Hematopoietic multipotent progenitor cell treated with erythropoietin and hydrocortisone succinate and interleukin-3 and kit ligand, for 8 days (in vitro differentiated cells): ENCODE measurements at regions not wholly inside any gene's neighbourhood (a gene's known extent, or its start where the extent isn't known, plus 50 kb on each side); places are given as distances from the start of the nearest gene placed in this dataset.
"Not testable (repeated sequence)": the region's sequence is repeated elsewhere in the genome, so short reads cannot be mapped to it uniquely, and the experiment has no call there.

ENCODE experiments used
- DNase-seq: peaks from one replicate; pipeline ENCODE4 v3.0.0-alpha.2; 2015

GRCh38 chr3:153951276-153951675, 169.9 kb upstream of the ARHGEF26 start:
- no peak for DNase-seq

DNA sequence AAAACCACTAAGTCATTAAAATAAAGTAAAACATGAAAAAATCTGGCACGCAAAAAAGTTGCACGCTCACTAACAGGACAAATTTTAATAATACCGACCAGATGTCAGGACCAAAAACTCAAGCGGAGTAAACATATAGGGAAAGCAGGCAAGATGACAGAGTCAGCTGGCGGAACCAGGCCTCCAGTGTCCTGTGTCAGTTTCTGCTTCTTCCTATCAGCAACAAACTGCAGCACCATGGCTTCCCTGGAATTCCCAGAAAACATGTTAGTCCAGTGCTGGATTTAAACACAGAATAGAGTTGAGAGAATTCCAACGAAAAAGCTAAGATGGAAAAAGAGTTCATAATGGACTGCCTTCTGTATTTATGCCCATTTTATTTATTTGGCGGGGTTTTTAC, 169.1 kb upstream of the ARHGEF26 start:
- no peak for DNase-seq

DNA sequence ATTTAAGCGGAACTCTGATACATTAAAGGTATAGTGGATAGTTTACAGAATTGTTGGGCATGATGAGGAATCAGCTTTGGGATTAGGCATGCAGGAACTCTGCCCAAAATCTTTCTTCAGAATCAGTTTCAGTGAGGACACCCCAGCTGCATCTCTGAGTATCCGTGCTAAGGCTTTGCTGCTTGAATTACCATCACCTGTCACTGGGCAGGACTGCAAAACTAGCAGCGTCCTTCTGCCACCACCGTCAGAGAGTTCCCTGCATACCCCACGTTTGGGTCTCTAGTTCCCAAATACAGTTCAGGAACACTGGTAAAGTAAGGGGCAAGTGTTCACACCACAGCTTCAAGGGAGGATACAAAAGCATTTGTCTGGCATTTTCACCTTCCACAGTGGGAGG, 164.6 kb upstream of the ARHGEF26 start:
- DNase-seq: no peak

DNA sequence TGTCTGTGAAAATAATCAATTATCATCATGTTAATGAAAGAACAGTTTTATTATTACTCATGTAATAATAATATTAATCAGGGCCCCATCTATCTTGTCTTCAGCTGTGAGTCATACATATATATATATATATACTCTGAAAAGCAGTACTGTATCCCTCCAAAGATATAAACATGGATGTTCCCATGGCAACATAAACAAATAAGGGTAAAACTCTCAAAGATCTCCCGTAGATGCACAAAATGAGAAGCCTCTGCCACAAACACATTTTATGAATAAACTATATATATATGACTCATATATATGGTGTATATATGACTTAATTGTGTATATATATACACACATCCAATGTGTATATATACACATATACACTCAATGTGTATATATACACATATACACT, 163.8 kb upstream of the ARHGEF26 start:
- no peak for DNase-seq

GRCh38 chr3:153958635-153959595, 162.3 kb upstream of the ARHGEF26 start:
- DNase-seq: no peak

DNA sequence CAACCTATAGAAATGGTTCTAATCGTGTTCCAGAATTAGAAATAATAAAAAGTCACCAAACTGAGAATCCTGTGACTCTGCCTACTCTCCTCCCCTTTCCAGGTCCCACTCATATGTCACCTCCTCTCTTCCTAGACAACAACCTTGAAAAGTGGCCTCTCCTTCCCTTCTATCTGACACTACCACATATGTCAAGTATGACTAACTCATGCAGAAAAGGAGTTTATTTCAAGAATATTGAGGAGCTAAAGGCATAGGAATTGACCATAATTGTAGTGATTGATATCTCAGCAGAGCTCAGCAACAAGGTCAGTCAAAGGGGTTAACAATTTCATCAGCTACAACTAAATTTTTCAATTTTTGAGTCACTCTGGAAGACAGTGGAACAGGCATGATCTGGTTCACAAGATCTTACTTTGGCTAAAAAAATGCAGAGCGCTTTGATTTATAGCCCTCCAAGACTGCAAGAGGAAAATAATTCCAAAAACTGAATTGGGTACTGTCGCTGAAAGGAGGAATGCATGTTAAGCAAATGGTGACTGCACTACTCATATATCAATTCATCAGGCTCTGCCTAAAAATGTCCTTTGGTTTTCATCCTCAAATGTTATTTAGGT, 160.6 kb upstream of the ARHGEF26 start:
- DNase-seq: no peak

GRCh38 chr3:153961494-153961893, 159.7 kb upstream of the ARHGEF26 start:
- DNase-seq: no peak

GRCh38 chr3:153963012-153963411, 158.2 kb upstream of the ARHGEF26 start:
- no peak for DNase-seq

GRCh38 chr3:153967260-153967659, 153.9 kb upstream of the ARHGEF26 start:
- no peak for DNase-seq

- no peak for DNase-seq
Measured at GRCh38 chr3:153970047-153970446, 151.1 kb upstream of the ARHGEF26 start.

DNA sequence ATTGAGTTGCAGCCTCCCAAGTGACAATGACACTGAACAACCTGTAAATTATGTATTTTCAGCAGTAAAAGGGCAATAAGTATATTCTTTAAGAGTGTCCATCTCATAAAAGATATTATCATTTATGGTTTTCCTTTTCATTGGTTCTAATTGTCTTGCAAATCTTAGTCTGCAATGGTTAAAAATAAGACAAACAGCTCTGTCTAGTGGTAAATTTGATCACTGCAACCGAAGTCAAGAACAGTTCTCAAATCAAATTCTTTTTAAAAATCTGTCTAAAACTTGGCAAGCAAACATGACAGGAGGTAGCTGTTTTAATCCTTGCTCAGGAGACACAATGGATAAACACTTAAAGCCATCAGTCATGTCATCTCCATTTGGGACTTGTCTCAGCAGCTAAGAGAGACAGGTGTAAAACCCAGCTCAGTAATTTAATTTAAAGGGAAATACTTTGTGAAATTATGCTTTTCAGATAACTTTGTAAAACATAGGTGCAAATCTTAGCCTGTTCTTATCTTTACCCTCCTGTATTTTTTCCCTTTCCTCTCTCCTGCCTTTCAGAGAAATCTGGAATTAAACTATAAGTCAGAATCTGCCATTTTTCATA, 150.3 kb upstream of the ARHGEF26 start:
- peak; percentile 12 for DNase-seq

GRCh38 chr3:153972862-153973261, 148.3 kb upstream of the ARHGEF26 start:
- DNase-seq: no peak

DNA sequence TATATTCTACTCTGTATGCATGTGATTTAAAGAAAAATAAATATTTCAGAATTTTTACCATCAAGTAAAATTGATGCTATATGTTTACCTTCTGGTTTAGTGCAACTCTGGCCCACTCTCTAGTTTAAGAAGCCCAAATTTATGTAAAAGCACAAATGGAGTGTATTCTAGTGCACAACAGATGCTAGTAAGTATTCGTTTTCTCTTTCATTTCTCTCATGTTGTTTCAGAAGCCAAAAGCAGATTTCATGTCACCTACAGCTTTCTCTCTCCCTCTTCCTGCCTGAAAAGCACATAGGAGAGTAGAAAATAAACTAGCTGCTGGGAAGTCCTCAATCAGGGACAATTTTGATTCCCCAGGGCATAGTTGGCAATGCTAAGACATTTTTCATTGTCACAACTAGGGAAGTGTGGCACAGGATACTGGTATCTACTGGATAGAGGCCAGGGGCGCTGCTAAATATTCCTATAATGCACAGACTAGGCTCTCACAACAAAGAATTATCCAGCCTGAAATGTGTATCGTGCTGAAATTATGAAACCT, 147.4 kb upstream of the ARHGEF26 start:
- no peak for DNase-seq

DNA sequence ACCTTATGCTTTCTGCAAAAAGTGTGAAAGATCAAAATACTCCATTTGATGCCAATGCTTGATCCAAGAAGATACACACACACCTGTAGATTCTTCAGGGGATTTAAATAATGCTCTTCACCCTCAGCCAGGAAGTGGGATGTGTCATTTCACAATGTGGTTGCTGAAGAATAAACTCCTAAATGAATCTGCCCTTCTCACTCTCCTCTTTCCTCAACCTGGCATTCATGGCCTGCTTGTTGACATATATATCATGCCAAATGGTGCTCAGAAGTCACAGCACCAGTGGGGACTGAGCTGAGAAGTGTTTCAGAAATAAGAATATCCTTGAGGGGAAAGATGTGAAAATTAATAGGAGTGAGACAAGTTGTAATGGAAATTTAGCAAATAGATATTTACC, 146.6 kb upstream of the ARHGEF26 start:
- no peak for DNase-seq

- DNase-seq: no peak
Measured at GRCh38 chr3:153976891-153977554, 144.2 kb upstream of the ARHGEF26 start.

- no peak for DNase-seq
Measured at GRCh38 chr3:153978006-153978405, 143.2 kb upstream of the ARHGEF26 start.

- no peak for DNase-seq
Measured at GRCh38 chr3:153979418-153980251, 141.6 kb upstream of the ARHGEF26 start.

DNA sequence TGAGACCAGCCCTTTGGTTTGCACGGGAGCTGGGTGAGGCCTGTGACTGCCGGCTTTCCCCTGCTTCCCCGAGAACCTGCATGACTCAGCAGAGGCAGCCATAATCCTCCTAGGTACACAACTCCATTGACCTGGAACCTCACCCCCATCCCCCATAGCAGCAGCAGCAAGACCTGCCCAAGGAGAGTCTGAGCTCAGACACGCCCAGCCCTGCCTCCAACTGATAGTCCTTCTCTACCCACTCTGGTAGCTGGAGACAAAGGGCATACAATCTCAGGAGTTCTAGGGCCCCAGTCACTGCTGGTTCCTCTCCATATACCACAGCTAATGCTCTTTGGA, 141.0 kb upstream of the ARHGEF26 start:
- DNase-seq: peak; percentile 40

GRCh38 chr3:153997364-153997763, 123.8 kb upstream of the ARHGEF26 start:
- not testable (repeated sequence) for DNase-seq

GRCh38 chr3:154003649-154004048, 117.5 kb upstream of the ARHGEF26 start:
- DNase-seq: no peak

- no peak for DNase-seq
Measured at GRCh38 chr3:154011036-154011435, 110.2 kb upstream of the ARHGEF26 start.

GRCh38 chr3:154013736-154014135, 107.5 kb upstream of the ARHGEF26 start:
- DNase-seq: no peak
